Suprapubic skin (tissue), 4 donors: ENCODE measurements at regions not wholly inside any gene's neighbourhood (a gene's known extent, or its start where the extent isn't known, plus 50 kb on each side); places are given as distances from the start of the nearest gene placed in this dataset.

Experiments
- DNase-seq, 2 donors: peaks; one replicate each; pipeline ENCODE4 v3.0.0-alpha.2; 2019; ENCODE audit warnings: low spot score in 2 of 2
- H3K27ac ChIP-seq: fragments of 200-600 bp; sonication (generic); one replicate; pipeline ENCODE4 v1.5.1; 2019
- H3K27me3 ChIP-seq: fragments of 200-600 bp; sonication (generic); one replicate; pipeline ENCODE4 v1.5.1; 2019
- H3K36me3 ChIP-seq: fragments of 200-600 bp; sonication (generic); one replicate; pipeline ENCODE4 v1.5.1; 2019
- H3K4me1 ChIP-seq: fragments of 200-600 bp; sonication (generic); one replicate; pipeline ENCODE4 v1.5.1; 2019
- H3K4me3 ChIP-seq: fragments of 200-600 bp; sonication (generic); one replicate; pipeline ENCODE4 v1.5.1; 2019; ENCODE audit warnings: mild to moderate bottlenecking
- H3K9me3 ChIP-seq: fragments of 200-600 bp; sonication (generic); one replicate; pipeline ENCODE4 v1.5.1; 2019
- EP300 ChIP-seq: sonication (generic); formaldehyde crosslinking; IDR thresholded peaks from one replicate; pipeline ENCODE4 v1.6.1; 2017; ENCODE audit warnings: antibody characterized with exemption
- POLR2A ChIP-seq, 2 donors: fragments of 450-650 bp; IDR thresholded peaks; one replicate each; pipeline ENCODE4 v1.6.1; 2017; ENCODE audit warnings: antibody characterized with exemption in 2 of 2, mild to moderate bottlenecking in 2 of 2, moderate library complexity in 2 of 2
- POLR2AphosphoS5 ChIP-seq, 3 donors: sonication (generic); formaldehyde crosslinking; IDR thresholded peaks; one replicate each; pipeline ENCODE4 v1.6.1; 2017; ENCODE audit warnings: antibody characterized with exemption in 3 of 3
- WGBS: methylation state at CpG from one replicate; pipeline ENCODE4 v1.1.5; 2018; 5-methylcytosine and 5-hydroxymethylcytosine counted together
- TF ChIP-seq, protein P1 (sequence below), 2 donors: fragments of 200-600 bp in 1 of 2; fragments of 450-650 bp in 1 of 2; sonication (generic) in 1 of 2; IDR thresholded peaks; one replicate each; pipeline ENCODE4 v1.5.1; 2016 to 2019; ENCODE audit warnings: antibody characterized with exemption in 2 of 2, mild to moderate bottlenecking in 1 of 2, moderate library complexity in 1 of 2

DNA sequence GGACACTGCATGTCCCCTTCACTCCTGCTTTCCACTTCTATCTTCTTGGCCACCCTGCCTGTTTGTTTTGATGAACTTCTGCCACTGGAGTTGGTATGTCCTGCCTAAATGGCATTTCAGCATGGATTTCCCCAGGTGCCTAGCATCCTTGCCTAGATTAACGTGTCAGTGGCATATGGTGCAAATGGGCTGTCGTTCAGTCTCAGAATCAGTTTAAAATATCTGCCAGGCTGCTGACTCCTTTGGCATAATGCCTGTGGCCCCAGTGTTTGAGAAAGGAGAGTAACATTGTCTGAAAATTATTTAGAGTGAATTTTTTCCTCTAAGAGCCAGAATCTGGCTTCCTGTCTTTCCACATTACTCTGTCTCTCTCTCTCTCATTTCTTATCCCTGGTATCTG, 64.9 kb upstream of the BARHL2 start:
- no peak overlapping the region for H3K27ac ChIP-seq
- H3K27me3 ChIP-seq: no peaks in the 10 kb centered on the region
- no peaks in the 10 kb centered on the region for H3K4me1 ChIP-seq
- no peaks in the 10 kb centered on the region for H3K36me3 ChIP-seq
- DNase-seq: no peak
- WGBS: 54% methylated on average over 2 of the region's 2 CpGs
- no peak for TF ChIP-seq POLR2A (IDR thresholded peaks at IDR 0.05)
- no peak for TF ChIP-seq EP300
- no peak for TF ChIP-seq POLR2AphosphoS5 (IDR thresholded peaks at IDR 0.05)
- TF ChIP-seq, protein P1, sequence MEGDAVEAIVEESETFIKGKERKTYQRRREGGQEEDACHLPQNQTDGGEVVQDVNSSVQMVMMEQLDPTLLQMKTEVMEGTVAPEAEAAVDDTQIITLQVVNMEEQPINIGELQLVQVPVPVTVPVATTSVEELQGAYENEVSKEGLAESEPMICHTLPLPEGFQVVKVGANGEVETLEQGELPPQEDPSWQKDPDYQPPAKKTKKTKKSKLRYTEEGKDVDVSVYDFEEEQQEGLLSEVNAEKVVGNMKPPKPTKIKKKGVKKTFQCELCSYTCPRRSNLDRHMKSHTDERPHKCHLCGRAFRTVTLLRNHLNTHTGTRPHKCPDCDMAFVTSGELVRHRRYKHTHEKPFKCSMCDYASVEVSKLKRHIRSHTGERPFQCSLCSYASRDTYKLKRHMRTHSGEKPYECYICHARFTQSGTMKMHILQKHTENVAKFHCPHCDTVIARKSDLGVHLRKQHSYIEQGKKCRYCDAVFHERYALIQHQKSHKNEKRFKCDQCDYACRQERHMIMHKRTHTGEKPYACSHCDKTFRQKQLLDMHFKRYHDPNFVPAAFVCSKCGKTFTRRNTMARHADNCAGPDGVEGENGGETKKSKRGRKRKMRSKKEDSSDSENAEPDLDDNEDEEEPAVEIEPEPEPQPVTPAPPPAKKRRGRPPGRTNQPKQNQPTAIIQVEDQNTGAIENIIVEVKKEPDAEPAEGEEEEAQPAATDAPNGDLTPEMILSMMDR (IDR thresholded peaks at IDR 0.05): no peak
- H3K4me3 ChIP-seq: no peak overlapping the region
- H3K9me3 ChIP-seq: no peaks in the 10 kb centered on the region

DNA sequence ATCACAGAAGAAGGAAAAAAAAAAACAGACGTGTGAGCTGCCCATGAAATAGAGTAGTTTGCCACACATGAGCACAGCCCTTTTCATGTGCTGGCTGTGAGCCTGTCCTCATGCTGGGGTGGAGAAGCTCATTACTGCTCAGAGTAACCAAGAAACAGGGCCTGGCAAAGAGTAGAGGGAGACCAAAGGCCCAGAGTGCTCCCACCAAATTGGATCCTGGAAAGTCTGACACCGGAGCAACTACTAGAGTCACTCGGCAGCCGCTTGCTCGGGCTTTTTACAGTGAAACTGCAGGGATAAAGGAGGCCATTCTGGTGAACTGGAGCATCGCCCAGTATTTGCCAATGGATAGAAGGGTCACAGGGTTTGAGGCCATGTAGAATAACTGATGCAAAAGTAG, 64.4 kb upstream of the BARHL2 start:
- Histone ChIP-seq H3K4me3 (no peak overlapping the region), H3K36me3 (no peaks in the 10 kb centered on the region), H3K27me3 (no peaks in the 10 kb centered on the region), H3K4me1 (no peaks in the 10 kb centered on the region), H3K9me3 (no peaks in the 10 kb centered on the region), H3K27ac (no peak overlapping the region)
- TF ChIP-seq POLR2A (IDR thresholded peaks at IDR 0.05): no peak
- no peak for TF ChIP-seq EP300
- DNase-seq: no peak
- WGBS: 68% methylated on average over 6 of the region's 6 CpGs

DNA sequence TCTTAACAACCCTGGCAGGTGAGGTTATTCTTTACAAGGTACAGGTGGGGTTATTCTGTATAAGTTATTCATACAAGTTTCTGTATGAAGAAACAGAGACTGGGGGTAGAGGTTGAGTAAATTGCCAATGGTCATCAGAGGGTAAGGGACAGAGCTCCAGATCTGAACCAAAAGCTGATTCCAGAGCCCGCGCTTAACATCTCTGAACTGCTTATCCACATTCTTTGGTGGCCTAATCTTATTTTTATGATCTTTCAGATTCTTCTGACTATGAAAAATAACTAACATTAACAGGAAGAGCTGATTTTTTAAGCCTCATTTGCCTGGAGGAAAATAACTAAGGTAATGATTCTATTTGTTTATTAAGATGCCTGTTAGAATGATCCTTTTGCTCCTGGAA, 63.9 kb upstream of the BARHL2 start:
- TF ChIP-seq POLR2AphosphoS5 (IDR thresholded peaks at IDR 0.05): no peak
- no peak for TF ChIP-seq POLR2A (IDR thresholded peaks at IDR 0.05)
- TF ChIP-seq, protein P1 (IDR thresholded peaks at IDR 0.05): no peak
- TF ChIP-seq EP300: no peak
- no peaks in the 10 kb centered on the region for H3K27me3 ChIP-seq
- H3K27ac ChIP-seq: no peak overlapping the region
- no peaks in the 10 kb centered on the region for H3K4me1 ChIP-seq
- DNase-seq: no peak
- H3K36me3 ChIP-seq: no peaks in the 10 kb centered on the region
- no peak overlapping the region for H3K4me3 ChIP-seq
- WGBS: 98% methylated on average over 2 of the region's 2 CpGs
- no peaks in the 10 kb centered on the region for H3K9me3 ChIP-seq

DNA sequence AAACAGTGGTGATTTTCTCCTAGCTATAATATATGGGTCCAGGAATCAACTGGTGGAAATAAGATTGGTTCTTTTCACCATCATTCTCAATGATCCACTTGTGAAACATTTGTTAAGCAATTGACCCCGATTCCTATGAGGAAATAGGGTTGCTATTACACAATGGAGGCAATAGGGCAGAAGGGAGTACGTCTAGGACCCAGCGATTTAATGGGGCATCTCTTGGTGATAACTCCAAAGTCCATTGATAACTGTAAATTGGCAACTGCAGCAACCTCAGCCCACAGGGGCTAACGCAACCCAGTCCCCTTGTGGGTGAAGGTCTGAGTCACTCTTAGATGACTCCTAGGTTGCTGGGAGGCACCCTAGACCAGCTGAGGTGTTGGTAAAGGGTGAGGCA, 62.5 kb upstream of the BARHL2 start:
- no peak for DNase-seq
- Histone ChIP-seq H3K36me3 (no peaks in the 10 kb centered on the region), H3K27ac (no peak overlapping the region), H3K27me3 (no peaks in the 10 kb centered on the region), H3K4me3 (no peak overlapping the region), H3K4me1 (no peaks in the 10 kb centered on the region), H3K9me3 (no peaks in the 10 kb centered on the region)
- TF ChIP-seq POLR2AphosphoS5 (IDR thresholded peaks at IDR 0.05) (no peak), EP300 (no peak), POLR2A (IDR thresholded peaks at IDR 0.05) (no peak)
- TF ChIP-seq, protein P1 (IDR thresholded peaks at IDR 0.05): no peak
- 84% methylated on average over 4 of the region's 4 CpGs for WGBS

DNA sequence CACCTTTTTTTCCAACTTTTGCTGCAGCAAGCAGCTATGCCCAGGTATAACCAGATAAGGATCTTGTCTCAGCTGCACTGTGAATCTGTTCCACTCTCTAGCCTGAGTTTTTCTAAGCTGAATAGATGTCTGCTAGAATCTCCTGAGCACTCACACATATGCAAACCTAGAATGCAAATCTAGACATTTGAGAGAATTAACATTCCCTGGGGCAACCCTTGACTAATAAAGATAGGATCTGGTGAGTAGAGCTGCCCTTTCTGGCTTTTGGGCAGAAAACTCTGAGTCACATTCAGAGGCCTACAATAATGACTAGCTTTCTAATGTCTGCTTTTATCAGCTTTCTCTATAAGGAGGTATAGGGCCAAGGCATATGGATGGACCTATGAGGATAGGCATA, 61.4 kb upstream of the BARHL2 start:
- Histone ChIP-seq H3K27me3 (no peaks in the 10 kb centered on the region), H3K4me3 (no peak overlapping the region), H3K9me3 (no peaks in the 10 kb centered on the region), H3K36me3 (no peaks in the 10 kb centered on the region), H3K4me1 (no peaks in the 10 kb centered on the region), H3K27ac (no peak overlapping the region)
- no peak for TF ChIP-seq EP300
- DNase-seq: no peak

DNA sequence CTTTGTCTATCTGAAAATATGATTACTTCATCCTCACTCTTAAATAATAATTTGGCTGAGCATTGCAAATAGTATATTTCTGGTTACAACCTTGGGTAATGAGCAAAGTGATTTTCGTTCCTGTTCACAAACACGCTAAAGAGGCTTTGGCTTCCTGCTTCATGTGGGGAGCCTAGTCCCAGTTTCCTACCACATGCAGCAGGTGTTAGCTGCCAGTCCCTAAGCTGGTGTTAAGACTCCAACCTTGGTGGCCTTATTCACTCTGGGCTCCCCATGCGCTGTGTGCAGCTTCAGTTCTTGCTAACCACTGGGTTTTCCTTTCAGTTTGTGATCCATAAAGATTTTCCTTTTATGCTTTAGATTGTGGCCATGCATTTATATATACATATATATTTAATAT, 56.7 kb upstream of the BARHL2 start:
- DNase-seq: no peak
- no peaks in the 10 kb centered on the region for H3K36me3 ChIP-seq
- H3K27ac ChIP-seq: no peak overlapping the region
- 78% methylated on average over 3 of the region's 3 CpGs for WGBS
- no peaks in the 10 kb centered on the region for H3K9me3 ChIP-seq
- no peaks in the 10 kb centered on the region for H3K4me1 ChIP-seq
- H3K4me3 ChIP-seq: no peak overlapping the region
- peaks cover 11% of the 10 kb centered on the region for H3K27me3 ChIP-seq
- TF ChIP-seq POLR2A (IDR thresholded peaks at IDR 0.05) (no peak), POLR2AphosphoS5 (IDR thresholded peaks at IDR 0.05) (no peak), EP300 (no peak)
- TF ChIP-seq, protein P1 (IDR thresholded peaks at IDR 0.05): no peak
